GM21529 (cell line): ENCODE measurements at regions not wholly inside any gene's neighbourhood (a gene's known extent, or its start where the extent isn't known, plus 50 kb on each side); places are given as distances from the start of the nearest gene placed in this dataset.
A peak's percentile ranks its signal among the peaks of the same experiment; 100 is the strongest.
"Not testable (repeated sequence)": the region's sequence is repeated elsewhere in the genome, so short reads cannot be mapped to it uniquely, and the experiment has no call there.

Experiments
- ATAC-seq: cut with Tn5 transposase; IDR thresholded peaks from one replicate; pipeline ENCODE4 v1.9.1; 2021; ENCODE audit not compliant: unreplicated experiment

GRCh38 chr2:111660811-111661210, 223.2 kb downstream of the ANAPC1 start:
- ATAC-seq, result no peak

- ATAC-seq, result no peak
Measured at GRCh38 chr2:111661286-111661940, 222.6 kb downstream of the ANAPC1 start.

DNA sequence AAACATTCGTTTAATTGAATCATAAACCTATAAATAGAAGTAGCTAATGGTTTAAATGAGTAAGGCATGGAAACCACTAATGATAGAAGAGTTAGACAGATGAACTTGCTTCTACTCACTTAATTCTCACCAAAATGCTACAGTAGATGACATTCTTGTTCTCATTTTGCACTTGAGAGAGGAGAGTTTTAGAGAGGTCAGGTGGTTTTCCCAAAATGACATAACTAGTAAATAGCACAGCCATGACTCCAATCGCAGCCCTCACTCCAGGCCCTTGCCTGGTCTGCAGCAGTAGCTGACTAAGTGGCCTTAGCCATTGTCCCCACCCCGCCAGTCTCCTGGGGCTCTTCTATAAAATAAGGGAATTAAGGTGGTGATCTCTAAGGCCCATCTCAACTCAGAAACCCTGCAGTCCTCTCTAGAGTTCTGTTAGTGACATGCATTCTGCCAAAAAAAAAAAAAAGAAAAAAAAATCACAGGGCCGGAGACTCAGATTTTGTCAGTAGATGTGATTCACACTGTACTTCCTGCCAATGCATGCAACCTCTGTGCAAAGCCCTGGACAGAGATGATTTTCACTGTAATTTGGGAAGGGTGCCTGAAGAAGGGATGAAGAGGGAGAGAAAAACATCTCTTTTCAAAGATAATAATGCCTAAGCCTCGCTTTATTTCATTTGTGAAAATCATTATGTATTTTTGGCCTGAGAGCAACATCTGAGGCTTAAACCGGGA, 221.8 kb downstream of the ANAPC1 start:
- no peak for ATAC-seq

DNA sequence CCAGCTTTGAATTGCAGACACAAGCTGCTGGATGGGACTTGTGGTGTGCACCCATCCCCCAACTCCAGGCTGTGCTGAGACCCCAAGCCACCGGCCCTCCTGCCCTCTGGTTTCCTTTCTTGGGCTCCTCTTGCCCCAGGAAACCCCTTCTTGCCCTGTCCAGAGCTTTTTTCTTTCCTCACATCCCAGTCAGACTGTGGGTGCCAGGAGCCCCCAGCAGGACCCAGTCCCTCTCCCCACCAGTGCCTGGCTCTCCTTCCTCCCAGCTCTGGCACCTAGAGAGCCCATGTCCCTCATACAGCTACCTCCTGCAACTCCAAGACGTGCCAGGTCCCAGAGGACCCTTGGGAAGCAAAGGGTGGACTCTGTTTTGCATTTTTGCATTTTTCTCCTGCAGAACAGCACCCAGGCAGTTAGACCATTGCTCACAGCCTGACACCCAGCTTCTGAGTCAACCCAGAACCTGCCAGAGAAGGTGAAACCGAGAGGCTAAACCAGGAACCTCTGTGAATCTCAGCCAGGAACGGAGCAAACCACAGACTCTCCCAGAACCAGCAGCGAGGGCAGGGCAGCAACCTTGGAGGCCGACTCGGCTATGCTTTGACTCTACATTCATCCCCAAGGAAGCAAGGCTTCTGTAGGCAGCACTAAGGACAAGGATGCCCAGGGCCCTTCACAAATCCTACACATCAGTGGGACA, 221.1 kb downstream of the ANAPC1 start:
- peak; percentile 90 for ATAC-seq

DNA sequence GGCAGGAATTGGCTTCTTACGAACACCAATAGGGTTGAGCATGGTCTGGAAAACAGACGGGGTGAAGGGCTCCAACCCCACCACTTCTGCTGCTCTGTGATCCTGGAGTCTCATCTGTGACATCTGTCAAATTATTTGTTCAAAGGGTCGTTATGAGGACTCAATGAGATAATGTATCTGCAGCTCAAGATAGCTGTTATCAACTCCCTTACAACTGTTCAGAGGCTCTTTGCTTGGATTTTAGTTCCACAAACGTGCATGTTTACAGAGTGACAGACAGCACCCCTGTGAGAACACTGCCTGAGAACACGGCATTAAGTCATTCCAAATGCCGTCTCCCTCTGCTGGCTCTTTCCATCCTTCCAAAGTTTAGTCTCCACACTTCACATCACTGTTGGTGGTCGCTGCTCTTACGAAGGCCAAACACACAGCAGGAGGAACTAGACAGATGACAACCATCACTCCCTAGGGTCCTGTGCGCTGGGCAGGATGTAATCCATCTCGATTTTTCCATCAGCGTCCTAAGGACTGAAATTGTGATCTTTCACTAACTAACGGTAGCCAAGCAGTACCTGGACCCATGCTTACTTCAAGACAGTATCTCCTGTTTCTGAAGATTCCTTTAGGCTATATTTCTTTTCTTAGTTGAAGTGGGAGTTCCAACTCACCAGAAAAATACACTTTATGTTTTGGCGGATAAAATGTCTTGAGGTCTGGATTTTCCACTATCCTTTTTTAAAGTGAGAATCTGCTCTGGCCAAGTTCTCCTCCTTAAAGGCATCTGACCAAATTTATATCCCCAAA, 220.3 kb downstream of the ANAPC1 start:
- no peak for ATAC-seq

DNA sequence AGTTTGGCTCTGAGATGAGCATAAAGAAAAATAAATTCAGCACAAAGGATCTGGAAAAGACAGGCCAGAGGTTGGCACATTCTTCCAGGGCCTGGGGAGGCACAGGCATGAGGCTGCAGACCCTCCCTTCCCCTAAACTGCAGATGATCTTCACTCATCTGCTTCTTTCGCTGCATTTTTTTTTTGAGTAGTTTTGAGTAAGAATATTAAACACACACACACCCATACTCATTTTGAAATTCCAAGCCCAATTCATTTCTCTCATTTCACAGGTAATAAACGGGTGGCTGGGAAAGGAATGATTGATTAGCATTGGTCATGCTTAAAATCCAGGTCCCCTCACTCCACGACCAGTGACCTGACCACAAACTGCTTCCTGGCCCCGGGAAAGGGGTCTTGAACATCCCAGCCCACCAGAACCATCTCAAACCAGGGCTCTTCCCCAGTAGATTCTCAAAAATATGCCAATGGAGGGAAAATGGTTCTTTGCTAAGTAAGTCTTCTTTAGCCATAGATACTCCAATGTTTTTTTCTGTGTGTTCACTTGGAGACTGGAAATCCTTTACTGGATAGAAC, 219.6 kb downstream of the ANAPC1 start:
- no peak for ATAC-seq

- ATAC-seq, result no peak
Measured at GRCh38 chr2:111665011-111665410, 219.0 kb downstream of the ANAPC1 start.

- no peak for ATAC-seq
Measured at GRCh38 chr2:111665551-111666116, 218.4 kb downstream of the ANAPC1 start.

- ATAC-seq, result no peak
Measured at GRCh38 chr2:111666160-111666559, 217.8 kb downstream of the ANAPC1 start.

DNA sequence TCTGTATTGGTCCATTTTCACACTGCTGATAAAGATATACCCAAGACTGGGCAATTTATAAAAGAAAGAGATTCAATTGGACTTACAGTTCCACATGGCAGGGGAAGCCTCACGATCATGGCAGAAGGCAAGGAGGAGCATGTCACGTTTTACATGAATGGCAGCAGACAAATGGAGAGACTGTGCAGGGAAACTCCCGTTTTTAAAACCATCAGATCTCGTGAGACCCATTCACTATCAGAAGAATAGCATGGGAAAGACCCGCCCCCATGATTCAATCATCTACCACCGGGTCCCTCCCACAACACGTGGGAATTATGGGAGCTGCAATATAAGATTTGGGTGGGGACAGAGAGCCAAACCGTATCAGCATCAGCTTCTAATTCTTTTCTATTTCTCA, 217.0 kb downstream of the ANAPC1 start:
- no peak for ATAC-seq

DNA sequence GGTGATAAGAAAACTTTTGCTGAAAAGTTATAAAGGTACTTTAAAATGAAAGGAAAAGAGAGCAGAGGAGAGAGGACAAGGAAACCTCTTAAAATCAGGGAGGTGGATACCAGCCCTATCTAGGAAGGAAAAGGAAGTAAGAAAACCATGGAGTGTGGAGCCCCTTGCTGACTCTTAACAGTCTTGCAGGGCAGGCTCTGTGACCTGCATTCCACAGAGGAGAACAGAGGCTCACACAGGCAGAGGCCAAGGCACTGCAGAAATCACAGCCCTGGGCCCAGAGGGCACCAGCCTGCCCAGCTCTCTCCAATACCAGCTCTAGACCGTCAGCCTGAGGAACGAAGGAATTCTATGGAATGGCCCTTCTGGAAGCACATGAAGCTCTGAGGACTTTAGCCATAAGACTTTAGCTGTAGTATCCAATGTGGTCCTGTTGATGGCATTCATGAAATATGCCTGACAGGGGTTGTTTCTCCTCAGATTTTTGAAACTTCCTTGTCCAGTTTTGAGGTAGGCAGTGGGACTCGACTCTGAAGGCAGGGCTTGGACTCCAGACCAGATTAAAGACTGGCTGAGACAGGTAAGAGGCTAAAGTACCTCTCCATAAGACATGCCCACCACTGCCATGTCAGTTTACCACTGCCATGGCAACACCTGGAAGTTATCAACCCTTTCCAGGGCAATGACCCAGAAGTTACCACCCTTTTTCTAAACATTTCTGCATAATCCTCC, 216.3 kb downstream of the ANAPC1 start:
- no peak for ATAC-seq

DNA sequence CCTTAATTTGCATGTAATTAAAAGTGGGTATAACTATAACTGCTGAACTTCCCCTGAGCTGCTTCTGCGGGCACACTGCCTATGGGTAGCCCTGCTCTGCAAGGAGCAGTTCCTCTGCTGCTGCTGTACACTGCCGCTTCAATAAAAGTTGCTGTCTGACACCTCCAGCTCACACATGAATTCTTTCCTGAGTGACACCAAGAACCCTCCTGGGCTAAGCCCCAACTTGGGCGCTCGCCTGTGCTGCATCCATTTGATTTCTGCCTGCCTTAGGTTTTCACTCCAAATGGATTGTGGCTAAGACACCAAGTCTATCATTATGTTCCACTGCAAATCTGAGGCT, 215.7 kb downstream of the ANAPC1 start:
- no peak for ATAC-seq

- no peak for ATAC-seq
Measured at GRCh38 chr2:111668741-111669140, 215.3 kb downstream of the ANAPC1 start.

DNA sequence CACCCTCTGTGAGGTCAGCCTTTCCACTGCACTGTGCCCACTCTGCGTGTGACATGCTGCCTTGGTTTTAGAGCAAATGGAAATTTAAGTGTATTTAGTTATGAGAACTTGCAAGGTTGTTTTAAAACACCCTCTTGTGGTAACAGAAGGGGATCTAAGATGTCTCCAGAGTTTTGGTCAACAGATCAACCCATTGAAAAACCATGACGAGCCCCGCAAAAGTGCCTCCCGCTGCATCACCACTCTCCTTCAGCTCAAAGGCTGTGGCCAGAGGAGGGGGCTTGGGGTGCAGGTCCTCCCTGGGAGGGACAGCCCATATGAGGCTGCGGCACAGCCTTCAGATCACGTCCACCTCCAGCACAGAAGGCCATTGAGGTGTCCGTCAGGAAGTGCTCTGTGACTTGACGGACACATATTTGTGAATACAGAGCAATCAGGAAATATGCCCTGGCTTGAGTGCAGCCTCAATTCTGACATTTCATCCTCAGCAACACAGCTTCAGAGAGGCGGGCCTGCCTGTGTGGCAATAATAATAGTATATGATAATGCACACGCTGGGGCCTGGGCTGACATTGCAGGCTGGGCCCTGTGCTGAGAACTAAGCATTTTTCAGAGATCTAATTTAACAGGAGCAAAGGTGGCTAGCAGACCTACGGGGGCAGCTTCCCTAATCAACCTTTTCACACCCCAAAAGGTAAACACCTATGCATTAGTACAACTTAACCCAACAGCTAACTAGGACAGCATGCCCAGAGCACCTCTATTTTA, 213.9 kb downstream of the ANAPC1 start:
- ATAC-seq, result no peak

DNA sequence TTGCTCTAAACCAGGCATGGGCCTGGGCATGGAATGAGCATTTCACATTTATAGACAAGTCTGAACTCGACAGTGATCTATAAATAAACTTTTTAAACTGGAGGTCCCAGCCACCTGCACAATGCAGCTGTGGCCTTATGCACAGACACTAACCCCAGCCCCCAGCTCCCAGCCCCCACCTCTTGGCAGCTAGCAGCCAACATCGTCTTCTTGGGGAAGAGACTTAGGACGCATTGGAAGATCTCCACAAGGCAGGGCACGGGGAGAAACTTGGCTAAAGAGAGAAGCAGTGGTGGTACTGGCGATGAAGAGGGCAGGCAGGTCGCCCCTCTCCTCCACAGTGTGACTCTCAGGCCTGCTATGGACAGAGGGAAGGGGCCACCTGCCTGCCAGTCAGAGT, 213.2 kb downstream of the ANAPC1 start:
- no peak for ATAC-seq

DNA sequence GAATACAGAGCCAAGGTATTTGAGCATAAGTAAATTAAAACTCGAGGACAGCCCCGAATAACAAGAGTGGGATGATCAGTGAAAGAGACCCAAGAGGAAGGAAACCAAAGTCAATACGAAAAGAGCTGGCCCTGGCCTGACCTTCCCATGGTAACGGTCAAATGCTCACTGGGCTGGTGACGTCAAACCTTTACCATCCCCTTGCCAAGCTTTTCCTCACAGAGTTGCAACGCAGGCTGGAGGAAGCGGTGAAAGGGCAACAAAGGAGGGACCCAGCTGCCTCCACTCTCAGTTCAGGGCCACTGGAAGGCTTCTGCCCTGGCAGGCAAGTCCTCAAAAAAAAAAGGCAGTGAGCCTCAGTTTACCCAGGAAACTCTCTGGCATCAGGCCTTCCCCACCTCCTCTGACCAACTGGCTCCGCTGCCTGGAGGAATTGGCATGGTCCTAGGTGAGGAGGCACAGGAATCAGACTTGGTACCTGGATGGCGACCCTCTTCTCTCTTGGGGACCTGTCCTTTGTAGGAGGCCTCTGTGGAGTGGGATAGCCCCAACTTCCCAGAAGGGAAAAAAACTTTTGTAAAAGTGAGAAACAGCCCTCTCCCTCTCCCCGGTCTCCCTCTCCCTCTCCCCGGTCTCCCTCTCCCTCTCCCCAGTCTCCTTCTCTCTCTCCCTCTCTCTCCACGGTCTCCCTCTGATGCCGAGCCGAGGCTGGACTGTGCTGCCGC, 212.4 kb downstream of the ANAPC1 start:
- no peak for ATAC-seq

DNA sequence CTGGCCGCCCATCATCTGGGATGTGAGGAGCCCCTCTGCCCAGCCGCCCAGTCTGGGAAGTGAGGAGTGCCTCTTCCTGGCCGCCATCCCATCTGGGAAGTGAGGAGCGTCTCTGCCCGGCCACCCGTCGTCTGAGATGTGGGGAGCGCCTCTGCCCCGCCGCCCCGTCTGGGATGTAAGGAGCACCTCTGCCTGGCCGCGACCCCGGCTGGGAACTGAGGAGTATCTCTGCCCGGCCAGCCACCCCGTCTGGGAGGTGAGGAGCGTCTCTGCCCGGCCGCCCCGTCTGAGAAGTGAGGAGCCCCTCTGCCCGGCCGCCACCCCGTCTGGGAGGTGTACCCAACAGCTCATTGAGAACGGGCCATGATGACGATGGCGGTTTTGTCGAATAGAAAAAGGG, 211.4 kb downstream of the ANAPC1 start:
- ATAC-seq, result not testable (repeated sequence)

GRCh38 chr2:111673526-111673925, 210.5 kb downstream of the ANAPC1 start:
- no peak for ATAC-seq
